ENCODE measurements at regions not wholly inside any gene's neighbourhood (a gene's known extent, or its start where the extent isn't known, plus 50 kb on each side); places are given as distances from the start of the nearest gene placed in this dataset.

GRCh38 chr4:138519436-138519835 lies 277.3 kb upstream of the SLC7A11 start:
- Histone ChIP-seq H2BK15ac (ENCODE audit: low read length) (no peak overlapping the region), H3K79me1 (ENCODE audit: low read depth, low read length) (no peaks in the 10 kb centered on the region), H3K9me3 (replicated peaks in 1 of 2; ENCODE audit: control insufficient read depth in 2 of 2, insufficient read depth in 1 of 2, low read depth in 1 of 2, low read length in 2 of 2) (peaks cover 0 to 3% of the 10 kb centered on the region in 2 donors), H4K91ac (ENCODE audit: low read depth, low read length, poor library complexity) (no peak overlapping the region), H2BK120ac (ENCODE audit: low read depth, low read length) (no peak overlapping the region), H3K23ac (ENCODE audit: low read depth, low read length, poor library complexity) (no peak overlapping the region), H3K4me2 (ENCODE audit: insufficient read depth, low read length, poor library complexity, severe bottlenecking) (no peak overlapping the region), H2AK5ac (ENCODE audit: low read depth, low read length) (no peak overlapping the region), H3K4me3 (ENCODE audit: low read length in 2 of 2) (no peak overlapping the region), H3K4me1 (ENCODE audit: control insufficient read depth in 2 of 2, insufficient read depth in 1 of 2, low read depth in 1 of 2, low read length in 2 of 2) (no peaks in the 10 kb centered on the region), H2BK5ac (ENCODE audit: low read length) (no peak overlapping the region), H2AFZ (ENCODE audit: low read length) (no peak overlapping the region), H3K4ac (ENCODE audit: low read length) (no peak overlapping the region), H3K36me3 (replicated peaks in 1 of 2; ENCODE audit: control insufficient read depth in 2 of 2, insufficient read depth in 2 of 2, low read length in 2 of 2) (no peaks in the 10 kb centered on the region), H3K27me3 (ENCODE audit: control insufficient read depth in 3 of 3, insufficient read depth in 3 of 3, low read depth in 1 of 3, low read length in 3 of 3) (no peaks in the 10 kb centered on the region), H3K27ac (replicated peaks; ENCODE audit: low read length) (no peak overlapping the region), H2BK12ac (ENCODE audit: low read length) (no peak overlapping the region), H3K14ac (ENCODE audit: low read length) (no peak overlapping the region), H3K9ac (ENCODE audit: low read depth, low read length, poor library complexity) (no peak overlapping the region), H4K8ac (ENCODE audit: low read depth, low read length) (no peak overlapping the region), H3K18ac (ENCODE audit: low read length) (no peak overlapping the region)
- DNase-seq (ENCODE audit: low spot score): no peak
- no CpG with 5 or more reads among the region's 2 CpGs for WGBS, 2 donors (ENCODE audit: extremely low coverage in 2 of 2, insufficient read length in 2 of 2, insufficient replicate concordance in 1 of 2)

GRCh38 chr4:138513535-138513934 lies 271.4 kb upstream of the SLC7A11 start:
- no peak overlapping the region for H2BK15ac ChIP-seq (ENCODE audit: low read length)

GRCh38 chr4:138512756-138513155 lies 270.6 kb upstream of the SLC7A11 start:
- Histone ChIP-seq H3K27me3 (ENCODE audit: control insufficient read depth in 3 of 3, insufficient read depth in 3 of 3, low read depth in 1 of 3, low read length in 3 of 3) (no peaks in the 10 kb centered on the region), H4K91ac (ENCODE audit: low read depth, low read length, poor library complexity) (no peak overlapping the region), H2BK120ac (ENCODE audit: low read depth, low read length) (no peak overlapping the region), H3K4ac (ENCODE audit: low read length) (no peak overlapping the region), H3K4me3 (ENCODE audit: low read length in 2 of 2) (no peak overlapping the region), H3K9me3 (replicated peaks in 1 of 2; ENCODE audit: control insufficient read depth in 2 of 2, insufficient read depth in 1 of 2, low read depth in 1 of 2, low read length in 2 of 2) (no peaks in the 10 kb centered on the region), H4K8ac (ENCODE audit: low read depth, low read length) (no peak overlapping the region), H2BK5ac (ENCODE audit: low read length) (no peak overlapping the region), H3K18ac (ENCODE audit: low read length) (no peak overlapping the region), H3K14ac (ENCODE audit: low read length) (no peak overlapping the region), H3K9ac (ENCODE audit: low read depth, low read length, poor library complexity) (no peak overlapping the region), H2AK5ac (ENCODE audit: low read depth, low read length) (no peak overlapping the region), H3K36me3 (replicated peaks in 1 of 2; ENCODE audit: control insufficient read depth in 2 of 2, insufficient read depth in 2 of 2, low read length in 2 of 2) (no peaks in the 10 kb centered on the region), H2BK15ac (ENCODE audit: low read length) (no peak overlapping the region), H3K4me2 (ENCODE audit: insufficient read depth, low read length, poor library complexity, severe bottlenecking) (no peak overlapping the region), H3K79me1 (ENCODE audit: low read depth, low read length) (no peaks in the 10 kb centered on the region), H2BK12ac (ENCODE audit: low read length) (no peak overlapping the region), H3K4me1 (ENCODE audit: control insufficient read depth in 2 of 2, insufficient read depth in 1 of 2, low read depth in 1 of 2, low read length in 2 of 2) (no peaks in the 10 kb centered on the region), H3K27ac (replicated peaks; ENCODE audit: low read length) (no peak overlapping the region), H3K23ac (ENCODE audit: low read depth, low read length, poor library complexity) (no peak overlapping the region), H2AFZ (ENCODE audit: low read length) (no peak overlapping the region)
- no peak for DNase-seq (ENCODE audit: low spot score)

More at GRCh38 chr4:138513535-138513934, 271.4 kb upstream of the SLC7A11 start:
- Histone ChIP-seq H2BK120ac (ENCODE audit: low read depth, low read length) (no peak overlapping the region), H4K8ac (ENCODE audit: low read depth, low read length) (no peak overlapping the region), H2AK5ac (ENCODE audit: low read depth, low read length) (no peak overlapping the region), H2BK5ac (ENCODE audit: low read length) (no peak overlapping the region), H3K79me1 (ENCODE audit: low read depth, low read length) (no peaks in the 10 kb centered on the region), H3K27me3 (ENCODE audit: control insufficient read depth in 3 of 3, insufficient read depth in 3 of 3, low read depth in 1 of 3, low read length in 3 of 3) (no peaks in the 10 kb centered on the region), H3K27ac (replicated peaks; ENCODE audit: low read length) (no peak overlapping the region), H3K4me1 (ENCODE audit: control insufficient read depth in 2 of 2, insufficient read depth in 1 of 2, low read depth in 1 of 2, low read length in 2 of 2) (no peaks in the 10 kb centered on the region), H3K14ac (ENCODE audit: low read length) (no peak overlapping the region), H3K23ac (ENCODE audit: low read depth, low read length, poor library complexity) (no peak overlapping the region), H4K91ac (ENCODE audit: low read depth, low read length, poor library complexity) (no peak overlapping the region), H2AFZ (ENCODE audit: low read length) (no peak overlapping the region), H3K4me3 (ENCODE audit: low read length in 2 of 2) (no peak overlapping the region), H3K4ac (ENCODE audit: low read length) (no peak overlapping the region), H3K4me2 (ENCODE audit: insufficient read depth, low read length, poor library complexity, severe bottlenecking) (no peak overlapping the region), H3K9ac (ENCODE audit: low read depth, low read length, poor library complexity) (no peak overlapping the region), H2BK12ac (ENCODE audit: low read length) (no peak overlapping the region), H3K9me3 (replicated peaks in 1 of 2; ENCODE audit: control insufficient read depth in 2 of 2, insufficient read depth in 1 of 2, low read depth in 1 of 2, low read length in 2 of 2) (no peaks in the 10 kb centered on the region), H3K36me3 (replicated peaks in 1 of 2; ENCODE audit: control insufficient read depth in 2 of 2, insufficient read depth in 2 of 2, low read length in 2 of 2) (no peaks in the 10 kb centered on the region), H3K18ac (ENCODE audit: low read length) (no peak overlapping the region)
- WGBS, 2 donors (ENCODE audit: extremely low coverage in 2 of 2, insufficient read length in 2 of 2, insufficient replicate concordance in 1 of 2): no CpG with 5 or more reads among the region's 1 CpG
- DNase-seq (ENCODE audit: low spot score): no peak

DNA sequence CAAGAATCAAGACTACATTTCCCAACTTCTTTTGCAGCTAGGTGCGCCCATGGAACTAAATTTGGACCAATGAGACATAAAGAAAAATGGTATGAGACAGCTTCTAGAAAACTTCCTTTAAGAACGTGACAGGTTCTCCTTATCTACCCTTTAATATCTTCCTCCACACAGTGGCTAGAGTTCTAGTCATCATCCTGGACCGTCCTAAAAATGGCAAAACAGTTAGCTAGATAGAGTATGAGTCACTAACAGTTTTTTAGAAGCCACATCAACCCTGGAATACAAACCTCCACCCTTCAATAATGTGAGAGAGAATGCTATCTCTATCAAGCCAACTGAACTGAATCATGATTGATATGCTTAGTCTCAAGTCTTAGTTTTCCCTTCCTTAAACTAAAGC lies 267.9 kb upstream of the SLC7A11 start:
- Histone ChIP-seq H3K4me3 (ENCODE audit: low read length in 2 of 2) (no peak overlapping the region), H4K8ac (ENCODE audit: low read depth, low read length) (no peak overlapping the region), H3K27me3 (ENCODE audit: control insufficient read depth in 3 of 3, insufficient read depth in 3 of 3, low read depth in 1 of 3, low read length in 3 of 3) (no peaks in the 10 kb centered on the region), H3K4me1 (ENCODE audit: control insufficient read depth in 2 of 2, insufficient read depth in 1 of 2, low read depth in 1 of 2, low read length in 2 of 2) (no peaks in the 10 kb centered on the region), H3K79me1 (ENCODE audit: low read depth, low read length) (no peaks in the 10 kb centered on the region), H3K9me3 (replicated peaks in 1 of 2; ENCODE audit: control insufficient read depth in 2 of 2, insufficient read depth in 1 of 2, low read depth in 1 of 2, low read length in 2 of 2) (no peaks in the 10 kb centered on the region), H2BK15ac (ENCODE audit: low read length) (no peak overlapping the region), H3K9ac (ENCODE audit: low read depth, low read length, poor library complexity) (no peak overlapping the region), H2BK12ac (ENCODE audit: low read length) (no peak overlapping the region), H3K23ac (ENCODE audit: low read depth, low read length, poor library complexity) (no peak overlapping the region), H2BK120ac (ENCODE audit: low read depth, low read length) (no peak overlapping the region), H3K14ac (ENCODE audit: low read length) (no peak overlapping the region), H3K27ac (replicated peaks; ENCODE audit: low read length) (no peak overlapping the region), H4K91ac (ENCODE audit: low read depth, low read length, poor library complexity) (no peak overlapping the region), H2BK5ac (ENCODE audit: low read length) (no peak overlapping the region), H3K4ac (ENCODE audit: low read length) (no peak overlapping the region), H2AK5ac (ENCODE audit: low read depth, low read length) (no peak overlapping the region), H3K4me2 (ENCODE audit: insufficient read depth, low read length, poor library complexity, severe bottlenecking) (no peak overlapping the region), H3K36me3 (replicated peaks in 1 of 2; ENCODE audit: control insufficient read depth in 2 of 2, insufficient read depth in 2 of 2, low read length in 2 of 2) (no peaks in the 10 kb centered on the region), H2AFZ (ENCODE audit: low read length) (no peak overlapping the region), H3K18ac (ENCODE audit: low read length) (no peak overlapping the region)
- no peak for DNase-seq (ENCODE audit: low spot score)
- WGBS, 2 donors (ENCODE audit: extremely low coverage in 2 of 2, insufficient read length in 2 of 2, insufficient replicate concordance in 1 of 2): no CpG with 5 or more reads among the region's 3 CpGs

Measured in neuronal stem cell (in vitro differentiated cells).